RWPE2 (cell line): ENCODE measurements at regions not wholly inside any gene's neighbourhood (a gene's known extent, or its start where the extent isn't known, plus 50 kb on each side); places are given as distances from the start of the nearest gene placed in this dataset.
A peak's percentile ranks its signal among the peaks of the same experiment; 100 is the strongest.
"Not testable (repeated sequence)": the region's sequence is repeated elsewhere in the genome, so short reads cannot be mapped to it uniquely, and the experiment has no call there.

Experiments
- ATAC-seq: fragments of 200-7000 bp; cut with Tn5 transposase; 3 replicates; pipeline ENCODE4 v1.9.1; 2021; ENCODE audit warnings: low read depth
- DNase-seq: peaks from one replicate; pipeline ENCODE4 v3.0.0-alpha.2; 2020; ENCODE audit warnings: low spot score
- H3K27ac ChIP-seq: fragments of 450-650 bp; 2 replicates; pipeline ENCODE4 v1.5.1; 2017; ENCODE audit warnings: mild to moderate bottlenecking; ENCODE audit not compliant: poor library complexity, severe bottlenecking
- H3K27me3 ChIP-seq: fragments of 250-450 bp; sonication (Bioruptor Pico); 2 replicates; pipeline ENCODE4 v1.5.1; 2021; ENCODE audit warnings: mild to moderate bottlenecking, moderate library complexity; ENCODE audit not compliant: insufficient read depth, poor library complexity, severe bottlenecking
- H3K36me3 ChIP-seq: fragments of 250-450 bp; sonication (Bioruptor Pico); 2 replicates; pipeline ENCODE4 v1.5.1; 2020; ENCODE audit warnings: low read depth, mild to moderate bottlenecking, moderate library complexity
- H3K4me1 ChIP-seq: fragments of 250-450 bp; sonication (Bioruptor Pico); 2 replicates; pipeline ENCODE4 v1.5.1; 2021; ENCODE audit warnings: mild to moderate bottlenecking, moderate library complexity; ENCODE audit not compliant: insufficient read depth, poor library complexity, severe bottlenecking
- H3K4me3 ChIP-seq: fragments of 250-450 bp; sonication (Bioruptor Pico); 2 replicates; pipeline ENCODE4 v1.5.1; 2021; ENCODE audit warnings: mild to moderate bottlenecking, moderate library complexity; ENCODE audit not compliant: severe bottlenecking
- H3K9me3 ChIP-seq: fragments of 250-450 bp; sonication (Bioruptor Pico); 2 replicates; pipeline ENCODE4 v1.5.1; 2021; ENCODE audit warnings: mild to moderate bottlenecking, moderate library complexity; ENCODE audit not compliant: severe bottlenecking
- CTCF ChIP-seq: fragments of 450-650 bp; IDR thresholded peaks from one replicate; pipeline ENCODE4 v1.5.1; 2017; ENCODE audit warnings: mild to moderate bottlenecking, moderate library complexity; ENCODE audit not compliant: poor library complexity, severe bottlenecking

DNA sequence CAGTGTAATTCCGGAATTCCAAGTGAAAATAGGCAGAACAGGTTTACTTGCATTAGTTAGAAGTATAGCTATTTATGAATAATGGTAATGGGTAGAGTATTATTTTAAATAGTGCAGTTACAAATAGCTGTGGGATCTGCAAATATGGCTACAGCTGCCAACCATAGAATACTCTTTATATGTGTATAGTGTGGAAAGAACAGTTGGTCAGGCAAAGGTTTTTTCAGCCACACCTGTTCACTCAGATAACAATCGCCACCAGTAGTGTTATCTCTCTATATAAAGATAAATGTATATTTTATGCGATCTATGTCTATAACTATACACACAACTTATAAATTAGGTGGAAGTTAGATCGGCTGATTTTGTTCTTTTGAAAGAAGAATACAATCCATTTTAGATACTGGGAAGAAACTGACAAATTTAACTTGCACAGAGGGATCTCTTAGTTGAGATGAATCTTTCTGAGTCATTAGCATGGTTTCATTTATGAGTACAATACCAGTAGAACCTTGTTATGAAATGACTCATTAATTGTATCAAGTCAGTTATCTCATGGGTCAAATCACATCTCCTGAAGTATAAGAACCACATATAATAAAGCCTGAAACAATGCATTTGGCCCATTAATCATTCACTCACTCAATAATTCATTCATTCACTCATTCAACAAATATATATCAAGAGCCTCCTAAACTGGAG is 100.9 kb upstream of the NR3C2 start:
- Histone ChIP-seq H3K4me3 (no peak overlapping the region), H3K9me3 (no peaks in the 10 kb centered on the region), H3K4me1 (no peaks in the 10 kb centered on the region), H3K27ac (no peak overlapping the region), H3K36me3 (no peaks in the 10 kb centered on the region), H3K27me3 (no peaks in the 10 kb centered on the region)
- ATAC-seq (0 out of 3 replicates have a peak, but pooled peaks have one; percentile 31), DNase-seq (no peak)
- no peak for TF ChIP-seq CTCF

DNA sequence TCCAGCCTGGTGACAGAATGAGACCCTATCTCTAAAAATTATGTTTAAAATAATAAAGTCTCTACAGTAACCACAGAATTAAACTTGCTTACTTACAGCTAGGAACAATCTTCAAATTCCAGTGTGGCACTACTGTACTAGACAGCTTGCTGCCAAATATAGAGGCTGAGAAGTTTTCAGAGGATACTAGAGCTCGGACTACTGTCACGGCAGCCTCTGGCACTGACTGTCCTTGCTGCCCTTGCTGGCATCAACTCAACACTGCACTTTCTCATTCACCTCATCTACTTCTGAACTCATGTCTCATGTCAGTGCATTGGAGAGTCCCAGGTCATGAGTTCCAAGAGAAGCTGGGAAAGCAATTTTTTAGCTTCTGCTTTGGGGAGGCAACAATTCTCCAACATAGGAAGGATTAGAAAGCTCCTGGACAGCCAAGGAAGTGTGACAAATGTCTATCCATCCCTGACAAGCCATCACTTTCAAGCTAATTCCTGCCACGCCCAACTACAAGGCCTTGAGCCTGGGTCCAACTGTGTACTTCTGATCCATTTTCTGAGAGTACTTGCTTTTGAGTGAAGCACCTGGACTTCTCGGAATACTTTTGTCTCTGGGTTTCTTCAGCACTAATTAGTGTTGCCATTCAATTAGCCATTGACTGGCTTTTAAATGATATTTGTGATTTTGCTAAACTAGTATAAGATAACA is 98.6 kb upstream of the NR3C2 start:
- ATAC-seq (no peak), DNase-seq (no peak)
- H3K36me3 ChIP-seq, result no peaks in the 10 kb centered on the region
- H3K9me3 ChIP-seq, result no peaks in the 10 kb centered on the region
- no peaks in the 10 kb centered on the region for H3K27me3 ChIP-seq
- no peaks in the 10 kb centered on the region for H3K4me1 ChIP-seq
- H3K27ac ChIP-seq, result no peak overlapping the region
- no peak overlapping the region for H3K4me3 ChIP-seq
- no peak for TF ChIP-seq CTCF

DNA sequence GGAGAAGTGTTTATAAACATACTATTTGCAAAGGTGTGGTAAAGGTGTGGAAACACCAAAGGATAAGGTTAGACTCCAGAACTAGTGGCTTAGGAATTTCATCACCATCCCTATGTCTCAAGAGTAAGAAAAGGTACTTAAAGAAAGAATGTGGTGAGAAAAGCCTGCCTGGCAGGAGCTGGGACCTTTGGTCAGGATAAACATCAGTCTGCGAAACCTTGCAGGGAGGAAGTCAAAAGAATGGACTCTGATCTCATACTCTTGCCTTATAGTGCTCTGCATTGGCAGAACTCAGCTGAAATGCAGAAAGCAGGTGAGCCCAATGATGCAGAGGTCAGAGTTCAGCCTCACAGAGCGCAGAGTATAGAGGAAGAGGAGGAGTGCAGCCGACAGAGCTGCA is 97.2 kb upstream of the NR3C2 start:
- TF ChIP-seq CTCF, result no peak
- ATAC-seq (no peak), DNase-seq (no peak)
- no peaks in the 10 kb centered on the region for H3K4me1 ChIP-seq
- H3K27ac ChIP-seq, result no peak overlapping the region
- no peaks in the 10 kb centered on the region for H3K9me3 ChIP-seq
- H3K4me3 ChIP-seq, result no peak overlapping the region
- H3K27me3 ChIP-seq, result no peaks in the 10 kb centered on the region
- no peaks in the 10 kb centered on the region for H3K36me3 ChIP-seq

GRCh38 chr4:148533851-148534250 is 91.6 kb upstream of the NR3C2 start:
- H3K9me3 ChIP-seq, DNase-seq, H3K27ac ChIP-seq, H3K27me3 ChIP-seq, H3K4me1 ChIP-seq, H3K4me3 ChIP-seq, ATAC-seq, H3K36me3 ChIP-seq: not testable (repeated sequence)

GRCh38 chr4:148530114-148530513 is 87.9 kb upstream of the NR3C2 start:
- no peaks in the 10 kb centered on the region for H3K27me3 ChIP-seq
- ATAC-seq, result no peak

More at GRCh38 chr4:148530114-148530513, 87.9 kb upstream of the NR3C2 start:
- no peaks in the 10 kb centered on the region for H3K36me3 ChIP-seq
- H3K27ac ChIP-seq, result no peak overlapping the region
- DNase-seq, result no peak
- H3K4me1 ChIP-seq, result no peaks in the 10 kb centered on the region
- no peak for TF ChIP-seq CTCF
- no peak overlapping the region for H3K4me3 ChIP-seq
- H3K9me3 ChIP-seq, result no peaks in the 10 kb centered on the region
